ENCODE measurements at regions not wholly inside any gene's neighbourhood (a gene's known extent, or its start where the extent isn't known, plus 50 kb on each side); places are given as distances from the start of the nearest gene placed in this dataset.

DNA sequence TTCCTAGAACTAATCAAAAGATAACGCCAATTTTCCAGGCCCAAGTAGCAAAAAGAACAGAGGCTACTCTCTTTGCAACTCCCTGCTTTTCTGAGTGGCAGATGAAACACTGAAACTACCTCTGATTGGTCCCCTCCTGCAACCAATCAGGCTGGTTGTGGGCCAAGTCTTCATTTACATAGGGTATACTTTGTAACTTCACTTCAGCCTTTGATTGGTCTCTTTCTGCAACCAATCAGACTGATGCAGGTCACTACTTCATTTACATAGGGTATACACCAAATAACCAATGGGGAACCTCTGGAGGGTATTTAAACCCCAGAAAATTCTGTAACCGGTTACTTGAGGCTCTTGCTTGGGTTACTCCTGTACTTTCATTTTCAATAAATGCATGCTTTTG, 289.6 kb downstream of the MED10 start:
- no peak overlapping the region for H3K27ac ChIP-seq
- H2AFZ ChIP-seq (replicated peaks) = no peak overlapping the region
- no peaks in the 10 kb centered on the region for H4K20me1 ChIP-seq (ENCODE audit: low read depth)
- H3K36me3 ChIP-seq = no peaks in the 10 kb centered on the region
- no peaks in the 10 kb centered on the region for H3K9me3 Mint-ChIP-seq
- H3K27me3 ChIP-seq = no peaks in the 10 kb centered on the region
- H3K4me2 ChIP-seq = no peak overlapping the region
- H3K27me3 Mint-ChIP-seq (ENCODE audit: insufficient read depth, low read depth) = peaks cover 8% of the 10 kb centered on the region
- DNase-seq (ENCODE audit: low spot score) = no peak
- no peaks in the 10 kb centered on the region for H3F3A ChIP-seq (ENCODE audit: low read depth)
- no peak overlapping the region for H3K4me3 ChIP-seq
- H3K79me2 ChIP-seq (ENCODE audit: low read depth) = no peaks in the 10 kb centered on the region
- no peaks in the 10 kb centered on the region for H3K4me1 ChIP-seq
- no peaks in the 10 kb centered on the region for H3K9me3 ChIP-seq (ENCODE audit: low read depth)
- H3K36me3 Mint-ChIP-seq = no peaks in the 10 kb centered on the region
- H3K4me3 Mint-ChIP-seq = no peak overlapping the region
- no peak overlapping the region for H3K27ac Mint-ChIP-seq
- H3K9ac ChIP-seq = no peak overlapping the region
- no peak for TF ChIP-seq EZH2 (IDR thresholded peaks at IDR 0.05)
- TF ChIP-seq EZH2phosphoT487 (IDR thresholded peaks at IDR 0.05) = no peak
- TF ChIP-seq, protein P1, sequence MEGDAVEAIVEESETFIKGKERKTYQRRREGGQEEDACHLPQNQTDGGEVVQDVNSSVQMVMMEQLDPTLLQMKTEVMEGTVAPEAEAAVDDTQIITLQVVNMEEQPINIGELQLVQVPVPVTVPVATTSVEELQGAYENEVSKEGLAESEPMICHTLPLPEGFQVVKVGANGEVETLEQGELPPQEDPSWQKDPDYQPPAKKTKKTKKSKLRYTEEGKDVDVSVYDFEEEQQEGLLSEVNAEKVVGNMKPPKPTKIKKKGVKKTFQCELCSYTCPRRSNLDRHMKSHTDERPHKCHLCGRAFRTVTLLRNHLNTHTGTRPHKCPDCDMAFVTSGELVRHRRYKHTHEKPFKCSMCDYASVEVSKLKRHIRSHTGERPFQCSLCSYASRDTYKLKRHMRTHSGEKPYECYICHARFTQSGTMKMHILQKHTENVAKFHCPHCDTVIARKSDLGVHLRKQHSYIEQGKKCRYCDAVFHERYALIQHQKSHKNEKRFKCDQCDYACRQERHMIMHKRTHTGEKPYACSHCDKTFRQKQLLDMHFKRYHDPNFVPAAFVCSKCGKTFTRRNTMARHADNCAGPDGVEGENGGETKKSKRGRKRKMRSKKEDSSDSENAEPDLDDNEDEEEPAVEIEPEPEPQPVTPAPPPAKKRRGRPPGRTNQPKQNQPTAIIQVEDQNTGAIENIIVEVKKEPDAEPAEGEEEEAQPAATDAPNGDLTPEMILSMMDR (IDR thresholded peaks at IDR 0.05) = no peak
- no peaks in the 10 kb centered on the region for H3K4me1 Mint-ChIP-seq

DNA sequence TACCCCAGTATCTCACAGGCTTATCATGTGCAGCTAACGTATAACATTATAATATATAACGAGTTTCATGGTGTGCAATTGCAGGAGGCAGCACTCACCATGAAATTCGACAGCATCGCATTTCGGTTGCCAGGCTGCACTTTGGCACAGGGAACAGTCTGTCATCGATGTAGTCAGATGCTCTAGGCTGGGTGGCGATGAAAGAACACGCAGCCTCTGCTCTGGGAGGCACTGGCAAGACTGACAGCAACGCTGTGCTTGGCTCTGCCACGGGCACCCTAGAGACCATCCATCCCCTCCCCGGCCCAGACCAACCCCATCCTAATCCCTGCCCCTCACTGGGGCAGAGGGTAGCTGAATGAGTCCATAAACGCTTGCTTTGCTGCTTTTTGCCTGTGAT, 290.8 kb downstream of the MED10 start:
- Histone ChIP-seq H3K27me3 (no peaks in the 10 kb centered on the region), H2AFZ (replicated peaks) (no peak overlapping the region), H3F3A (ENCODE audit: low read depth) (no peaks in the 10 kb centered on the region), H3K36me3 (no peaks in the 10 kb centered on the region), H3K9ac (no peak overlapping the region), H3K27ac (no peak overlapping the region), H3K4me1 (no peaks in the 10 kb centered on the region), H3K79me2 (ENCODE audit: low read depth) (no peaks in the 10 kb centered on the region), H4K20me1 (ENCODE audit: low read depth) (no peaks in the 10 kb centered on the region), H3K4me3 (no peak overlapping the region), H3K4me2 (no peak overlapping the region), H3K9me3 (ENCODE audit: low read depth) (no peaks in the 10 kb centered on the region)
- no peaks in the 10 kb centered on the region for H3K4me1 Mint-ChIP-seq
- no peak for DNase-seq (ENCODE audit: low spot score)
- no peaks in the 10 kb centered on the region for H3K9me3 Mint-ChIP-seq
- TF ChIP-seq EZH2 (IDR thresholded peaks at IDR 0.05) (no peak), EZH2phosphoT487 (IDR thresholded peaks at IDR 0.05) (no peak)
- TF ChIP-seq, protein P1 (IDR thresholded peaks at IDR 0.05) = no peak
- H3K27ac Mint-ChIP-seq = no peak overlapping the region
- no peak overlapping the region for H3K4me3 Mint-ChIP-seq
- H3K36me3 Mint-ChIP-seq = no peaks in the 10 kb centered on the region
- peaks cover 8% of the 10 kb centered on the region for H3K27me3 Mint-ChIP-seq (ENCODE audit: insufficient read depth, low read depth)

DNA sequence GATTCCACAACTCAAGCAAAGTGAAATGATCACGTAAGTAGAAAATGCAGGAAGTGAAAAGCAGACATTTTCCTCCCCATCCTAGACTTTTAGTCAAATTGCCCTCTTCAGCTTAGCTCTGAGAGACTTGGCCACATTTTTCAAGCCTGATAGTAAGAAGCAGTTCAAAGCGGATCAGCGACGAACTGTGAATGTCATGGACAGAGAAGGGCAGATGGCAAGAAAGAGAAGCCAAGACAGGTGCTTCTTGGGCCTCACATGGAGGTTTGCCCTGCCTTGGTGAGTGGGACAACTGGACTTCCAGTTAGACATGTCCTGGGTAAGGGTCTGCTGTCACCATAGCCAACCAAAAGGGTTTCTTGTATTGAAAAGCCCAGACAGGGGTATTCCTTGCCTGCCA, 291.5 kb downstream of the MED10 start:
- no peaks in the 10 kb centered on the region for H3K36me3 Mint-ChIP-seq
- Histone ChIP-seq H4K20me1 (ENCODE audit: low read depth) (no peaks in the 10 kb centered on the region), H3K36me3 (no peaks in the 10 kb centered on the region), H3K27ac (no peak overlapping the region), H3K9me3 (ENCODE audit: low read depth) (no peaks in the 10 kb centered on the region), H3K9ac (no peak overlapping the region), H3K4me1 (no peaks in the 10 kb centered on the region), H3K27me3 (no peaks in the 10 kb centered on the region), H2AFZ (replicated peaks) (no peak overlapping the region), H3K4me3 (no peak overlapping the region), H3K79me2 (ENCODE audit: low read depth) (no peaks in the 10 kb centered on the region), H3F3A (ENCODE audit: low read depth) (no peaks in the 10 kb centered on the region), H3K4me2 (no peak overlapping the region)
- no peaks in the 10 kb centered on the region for H3K9me3 Mint-ChIP-seq
- peaks cover 5% of the 10 kb centered on the region for H3K27me3 Mint-ChIP-seq (ENCODE audit: insufficient read depth, low read depth)
- no peak for DNase-seq (ENCODE audit: low spot score)
- no peaks in the 10 kb centered on the region for H3K4me1 Mint-ChIP-seq
- no peak overlapping the region for H3K4me3 Mint-ChIP-seq
- H3K27ac Mint-ChIP-seq = no peak overlapping the region
- TF ChIP-seq EZH2 (IDR thresholded peaks at IDR 0.05) (no peak), EZH2phosphoT487 (IDR thresholded peaks at IDR 0.05) (no peak)
- TF ChIP-seq, protein P1 (IDR thresholded peaks at IDR 0.05) = no peak

Data from neural progenitor cell (in vitro differentiated cells).